Omental fat pad (tissue), 3 donors: ENCODE measurements at regions not wholly inside any gene's neighbourhood (a gene's known extent, or its start where the extent isn't known, plus 50 kb on each side); places are given as distances from the start of the nearest gene placed in this dataset.

Experiments
- ATAC-seq: fragments of 150-250 bp; one replicate; pipeline ENCODE4 v1.9.1; 2016; ENCODE audit warnings: mild to moderate bottlenecking, moderate library complexity; ENCODE audit not compliant: low FRiP score
- DNase-seq: peaks from one replicate; pipeline ENCODE4 v3.0.0-alpha.2; 2019; ENCODE audit warnings: low spot score
- TF ChIP-seq, protein P1 (sequence below), 3 donors: fragments of 450-650 bp; IDR thresholded peaks; one replicate each; pipeline ENCODE4 v1.5.1; 2016 to 2017; ENCODE audit warnings: antibody characterized with exemption in 3 of 3, mild to moderate bottlenecking in 3 of 3, moderate library complexity in 2 of 3

DNA sequence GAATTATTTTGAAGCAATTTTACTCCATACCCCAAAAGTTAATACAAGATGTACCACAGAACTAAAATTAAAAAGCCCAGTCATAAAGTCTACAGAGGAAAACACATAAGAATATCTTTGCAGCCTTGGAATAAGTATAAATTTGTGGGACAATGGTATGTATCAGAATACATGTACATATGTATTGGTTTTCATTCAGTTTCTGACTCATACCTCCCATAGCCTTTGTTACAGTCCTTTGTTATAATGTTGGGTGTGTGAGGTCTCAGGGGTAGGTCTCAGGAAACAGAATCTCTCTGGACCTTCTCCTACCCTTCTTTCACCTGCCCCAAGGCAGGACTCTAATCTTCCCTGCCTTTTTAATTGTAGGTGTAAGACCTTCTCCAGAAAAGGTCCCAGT lies 1370.7 kb upstream of the CDH2 start:
- TF ChIP-seq, protein P1, sequence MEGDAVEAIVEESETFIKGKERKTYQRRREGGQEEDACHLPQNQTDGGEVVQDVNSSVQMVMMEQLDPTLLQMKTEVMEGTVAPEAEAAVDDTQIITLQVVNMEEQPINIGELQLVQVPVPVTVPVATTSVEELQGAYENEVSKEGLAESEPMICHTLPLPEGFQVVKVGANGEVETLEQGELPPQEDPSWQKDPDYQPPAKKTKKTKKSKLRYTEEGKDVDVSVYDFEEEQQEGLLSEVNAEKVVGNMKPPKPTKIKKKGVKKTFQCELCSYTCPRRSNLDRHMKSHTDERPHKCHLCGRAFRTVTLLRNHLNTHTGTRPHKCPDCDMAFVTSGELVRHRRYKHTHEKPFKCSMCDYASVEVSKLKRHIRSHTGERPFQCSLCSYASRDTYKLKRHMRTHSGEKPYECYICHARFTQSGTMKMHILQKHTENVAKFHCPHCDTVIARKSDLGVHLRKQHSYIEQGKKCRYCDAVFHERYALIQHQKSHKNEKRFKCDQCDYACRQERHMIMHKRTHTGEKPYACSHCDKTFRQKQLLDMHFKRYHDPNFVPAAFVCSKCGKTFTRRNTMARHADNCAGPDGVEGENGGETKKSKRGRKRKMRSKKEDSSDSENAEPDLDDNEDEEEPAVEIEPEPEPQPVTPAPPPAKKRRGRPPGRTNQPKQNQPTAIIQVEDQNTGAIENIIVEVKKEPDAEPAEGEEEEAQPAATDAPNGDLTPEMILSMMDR (IDR thresholded peaks at IDR 0.05) = no peak
- ATAC-seq = no peak

GRCh38 chr18:29540548-29540947 lies 1363.6 kb upstream of the CDH2 start:
- no peak for DNase-seq
- TF ChIP-seq, protein P1 (IDR thresholded peaks at IDR 0.05) = no peak
- ATAC-seq = no peak

More for the DNA sequence above, 1370.7 kb upstream of the CDH2 start:
- DNase-seq = no peak

DNA sequence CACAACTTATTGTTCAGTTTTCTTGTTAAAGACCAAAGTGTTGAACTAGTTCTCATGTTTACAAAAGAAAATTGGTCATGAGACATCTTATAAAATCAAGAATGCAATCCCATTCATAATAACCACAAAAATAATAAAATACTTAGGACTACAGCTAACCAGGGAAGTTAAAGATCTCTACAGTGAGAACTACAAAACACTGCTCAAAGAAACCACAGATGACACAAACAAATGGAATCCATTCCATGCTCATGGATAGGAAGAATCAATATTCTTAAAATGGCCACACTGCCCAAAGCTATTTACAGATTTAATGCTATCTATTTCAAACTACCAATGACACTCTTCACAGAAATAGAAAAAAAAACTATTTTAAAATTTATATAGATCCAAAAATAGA lies 1354.8 kb upstream of the CDH2 start:
- TF ChIP-seq, protein P1 (IDR thresholded peaks at IDR 0.05) = no peak
- ATAC-seq = no peak

DNA sequence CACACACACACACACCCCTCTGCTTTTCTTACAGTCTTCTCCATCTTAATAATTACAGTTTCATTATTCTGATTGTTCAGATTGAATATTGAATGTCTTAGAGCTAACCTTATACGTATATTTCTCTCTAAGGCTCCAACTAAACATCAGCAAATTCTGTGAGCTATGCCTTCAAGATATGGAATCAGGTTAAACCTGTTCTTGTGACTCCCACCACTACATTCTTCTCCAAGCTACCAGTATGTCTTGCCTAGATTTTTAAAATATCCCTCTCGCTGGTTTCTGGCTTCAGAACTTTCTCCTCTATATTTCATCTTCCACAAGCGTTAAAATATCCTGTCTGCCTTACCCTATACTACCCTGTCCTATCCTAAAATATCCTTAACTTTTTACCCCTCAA lies 1346.4 kb upstream of the CDH2 start:
- ATAC-seq (no peak), DNase-seq (no peak)
- TF ChIP-seq, protein P1 (IDR thresholded peaks at IDR 0.05) = no peak

More for the DNA sequence above, 1354.8 kb upstream of the CDH2 start:
- DNase-seq = no peak

GRCh38 chr18:29512761-29513160 lies 1335.8 kb upstream of the CDH2 start:
- TF ChIP-seq, protein P1 (IDR thresholded peaks at IDR 0.05) = no peak
- no peak for DNase-seq
- no peak for ATAC-seq

- ATAC-seq (no peak), DNase-seq (no peak)
- TF ChIP-seq, protein P1 (IDR thresholded peaks at IDR 0.05) = no peak
Measured at GRCh38 chr18:29512203-29512602, 1335.3 kb upstream of the CDH2 start.

- TF ChIP-seq, protein P1 (IDR thresholded peaks at IDR 0.05) = no peak
- DNase-seq = no peak
- no peak for ATAC-seq
Measured at GRCh38 chr18:29501952-29502351, 1325.0 kb upstream of the CDH2 start.
